SK-N-SH (cell line): ENCODE measurements at regions not wholly inside any gene's neighbourhood (a gene's known extent, or its start where the extent isn't known, plus 50 kb on each side); places are given as distances from the start of the nearest gene placed in this dataset.

Source experiments
- CTCF ChIA-PET: fragments of 300-600, 350-600 bp; formaldehyde crosslinking; extraction: SDS; loops from one replicate; lab custom pipeline; 2021; lab: Yijun Ruan, JAX
- POLR2A ChIA-PET: fragments of 350-600 bp; sonication (Branson Sonifier 250); formaldehyde crosslinking; extraction: SDS; loops from one replicate; lab custom pipeline; 2020; ENCODE audit warnings: antibody characterized with exemption, inconsistent platforms; lab: Yijun Ruan, JAX
- DNase-seq: peaks from one replicate; pipeline ENCODE4 v3.0.0; 2012
- H2AFZ ChIP-seq: fragments of 200-600 bp; sonication (generic); 2 replicates; pipeline ENCODE4 v1.8.1; 2016; ENCODE audit warnings: antibody characterized with exemption, mild to moderate bottlenecking, low read depth
- H3F3A ChIP-seq: fragments of 200-600 bp; sonication (generic); replicated peaks from 2 replicates; pipeline ENCODE3; 2016; ENCODE audit warnings: antibody characterized with exemption, mild to moderate bottlenecking; ENCODE audit not compliant: insufficient read depth
- H3K27ac ChIP-seq, 2 experiments: fragments of 200-500 bp in 1 of 2; fragments of 200-600 bp in 1 of 2; sonication (Bioruptor generic) in 1 of 2; sonication (generic), shearing (Covaris generic) in 1 of 2; 2 replicates each; pipeline versions ENCODE4 v1.5.1 to v1.6.1; 2014 to 2016; ENCODE audit warnings: low read depth in 2 of 2, inconsistent platforms in 1 of 2, low read length in 1 of 2, mild to moderate bottlenecking in 1 of 2, mixed read lengths in 1 of 2
- H3K27me3 ChIP-seq: fragments of 200-600 bp; sonication (generic), shearing (Covaris generic); 2 replicates; pipeline ENCODE4 v1.6.1; 2016; ENCODE audit warnings: mixed run types; ENCODE audit not compliant: insufficient read depth
- H3K36me3 ChIP-seq, 2 experiments: fragments of 200-500 bp in 1 of 2; fragments of 200-600 bp in 1 of 2; sonication (Bioruptor generic) in 1 of 2; sonication (generic) in 1 of 2; replicated peaks in 1 of 2; 2 replicates each; pipeline versions ENCODE3 to v1.5.1; 2014 to 2016; ENCODE audit warnings: low read length in 1 of 2, mild to moderate bottlenecking in 1 of 2; ENCODE audit not compliant: insufficient read depth in 2 of 2, control insufficient read depth in 1 of 2
- H3K4me1 ChIP-seq, 2 experiments: fragments of 200-500 bp in 1 of 2; fragments of 200-600 bp in 1 of 2; sonication (Bioruptor generic) in 1 of 2; sonication (generic), shearing (Covaris generic) in 1 of 2; 2 replicates each; pipeline versions ENCODE4 v1.5.1 to v1.6.1; 2014 to 2016; ENCODE audit warnings: low read depth in 1 of 2, low read length in 1 of 2, mixed run types in 1 of 2; ENCODE audit not compliant: insufficient read depth in 2 of 2, control insufficient read depth in 1 of 2
- H3K4me2 ChIP-seq: fragments of 200-600 bp; sonication (generic), shearing (Covaris generic); 2 replicates; pipeline ENCODE4 v1.6.1; 2017; ENCODE audit warnings: mixed run types
- H3K4me3 ChIP-seq, 2 experiments: fragments of 200-500 bp in 1 of 2; fragments of 200-600 bp in 1 of 2; sonication (Bioruptor generic) in 1 of 2; sonication (generic), shearing (Covaris generic) in 1 of 2; 2 replicates each; pipeline versions ENCODE4 v1.5.1 to v1.8.1; 2014 to 2016; ENCODE audit warnings: low read depth in 2 of 2, inconsistent platforms in 1 of 2, low read length in 1 of 2, mild to moderate bottlenecking in 1 of 2, mixed read lengths in 1 of 2, moderate library complexity in 1 of 2
- H3K79me2 ChIP-seq: fragments of 200-600 bp; sonication (generic); 2 replicates; pipeline ENCODE4 v1.8.1; 2017; ENCODE audit warnings: mild to moderate bottlenecking; ENCODE audit not compliant: insufficient read depth
- H3K9ac ChIP-seq: fragments of 200-600 bp; sonication (generic); 2 replicates; pipeline ENCODE4 v1.6.1; 2017; ENCODE audit warnings: mixed run types
- H3K9me2 ChIP-seq: fragments of 200-600 bp; sonication (generic); 2 replicates; pipeline ENCODE4 v1.6.1; 2017; ENCODE audit warnings: mixed run types
- H3K9me3 ChIP-seq: fragments of 200-600 bp; sonication (generic); 2 replicates; pipeline ENCODE4 v1.6.1; 2017; ENCODE audit warnings: mixed run types, mild to moderate bottlenecking, moderate library complexity
- H4K20me1 ChIP-seq: fragments of 200-600 bp; sonication (generic); 2 replicates; pipeline ENCODE4 v1.6.1; 2017; ENCODE audit warnings: mild to moderate bottlenecking, mixed run types; ENCODE audit not compliant: insufficient read depth
- CHD2 ChIP-seq: fragments of 150-350 bp; IDR thresholded peaks from 2 replicates; pipeline ENCODE4 v1.6.1; 2018; ENCODE audit warnings: low read length; ENCODE audit not compliant: partially characterized antibody
- CTCF ChIP-seq: fragments of 200-600 bp; sonication (generic); IDR thresholded peaks from 2 replicates; pipeline ENCODE4 v1.6.1; 2017; ENCODE audit warnings: antibody characterized with exemption, mild to moderate bottlenecking, moderate library complexity
- EZH2phosphoT487 ChIP-seq: fragments of 200-600 bp; sonication (generic); IDR thresholded peaks from 2 replicates; pipeline ENCODE4 v1.6.1; 2017; ENCODE audit warnings: low read depth, mixed run types, mild to moderate bottlenecking, antibody characterized with exemption, moderate library complexity, borderline replicate concordance
- FOXJ3 ChIP-seq: sonication (generic); formaldehyde crosslinking; IDR thresholded peaks from 2 replicates; pipeline ENCODE4 v1.5.1; 2020; ENCODE audit warnings: mild to moderate bottlenecking, missing genetic modification reagents
- FOXM1 ChIP-seq: IDR thresholded peaks from 2 replicates; pipeline ENCODE4 v1.4.0; 2012; ENCODE audit warnings: low read depth, mild to moderate bottlenecking
- GATA2 ChIP-seq: sonication (generic); formaldehyde crosslinking; IDR thresholded peaks from 2 replicates; pipeline ENCODE4 v1.5.0; 2020; ENCODE audit warnings: mild to moderate bottlenecking, missing genetic modification reagents
- NRF1 ChIP-seq: IDR thresholded peaks from 2 replicates; pipeline ENCODE4 v1.6.1; 2012; ENCODE audit warnings: low read depth, mild to moderate bottlenecking, low read length
- RAD21 ChIP-seq: IDR thresholded peaks from 2 replicates; pipeline ENCODE4 v1.6.1; 2012; ENCODE audit warnings: mild to moderate bottlenecking, low read length
- RFX5 ChIP-seq: IDR thresholded peaks from 2 replicates; pipeline ENCODE4 v1.6.1; 2012; ENCODE audit warnings: mild to moderate bottlenecking, improper control_type of control experiment, low read length
- TCF12 ChIP-seq: IDR thresholded peaks from 2 replicates; pipeline ENCODE4 v1.4.0; 2012
- TEAD4 ChIP-seq: IDR thresholded peaks from 2 replicates; pipeline ENCODE4 v1.4.0; 2012; ENCODE audit warnings: mild to moderate bottlenecking, borderline replicate concordance; ENCODE audit not compliant: insufficient read depth
- USF2 ChIP-seq: fragments of 150-350 bp; IDR thresholded peaks from 2 replicates; pipeline ENCODE4 v1.6.1; 2017; ENCODE audit warnings: antibody characterized with exemption, low read length, low read depth, borderline replicate concordance
- YY1 ChIP-seq: IDR thresholded peaks from 2 replicates; pipeline ENCODE4 v1.4.0; 2012; ENCODE audit warnings: low read depth, mild to moderate bottlenecking
- TF ChIP-seq, protein P1 (sequence below): IDR thresholded peaks from 2 replicates; pipeline ENCODE4 v1.4.0; 2012; ENCODE audit warnings: low read depth, borderline replicate concordance
- TF ChIP-seq, protein P2 (sequence below): IDR thresholded peaks from 2 replicates; pipeline ENCODE4 v1.4.0; 2012; ENCODE audit warnings: low read depth
- TF ChIP-seq, protein P3 (sequence below): IDR thresholded peaks from 2 replicates; pipeline ENCODE4 v1.4.0; 2012; ENCODE audit warnings: low read depth, borderline replicate concordance
- TF ChIP-seq, protein P4 (sequence below): IDR thresholded peaks from 2 replicates; pipeline ENCODE4; 2012

DNA sequence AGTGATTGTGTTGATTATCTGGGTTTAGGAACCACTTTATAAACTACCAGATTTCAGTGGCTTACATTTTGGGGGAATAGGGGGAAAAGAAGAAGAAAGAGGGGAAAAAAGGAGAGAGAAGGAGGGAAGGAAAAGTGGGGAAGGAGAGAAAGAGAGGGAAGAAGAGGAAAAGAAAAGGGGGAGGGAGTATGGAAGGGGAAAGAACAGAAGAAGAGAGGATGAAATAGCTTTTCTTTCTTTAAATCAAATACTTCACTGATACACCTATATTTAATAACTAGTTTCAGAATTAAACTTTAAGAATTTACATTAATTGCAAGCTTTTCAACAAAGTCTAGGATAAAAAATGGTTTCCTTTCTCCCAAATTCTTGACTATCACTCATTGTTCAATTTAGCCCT, 289.6 kb downstream of the SDHAF3 start:
- Histone ChIP-seq H4K20me1 (no peaks in the 10 kb centered on the region), H3K27ac (no peak overlapping the region), H3K36me3 (no peaks in the 10 kb centered on the region), H3K9ac (no peak overlapping the region), H3K27me3 (no peaks in the 10 kb centered on the region), H3K4me1 (no peaks in the 10 kb centered on the region), H2AFZ (no peak overlapping the region), H3K4me3 (no peak overlapping the region), H3F3A (no peaks in the 10 kb centered on the region), H3K9me3 (no peaks in the 10 kb centered on the region), H3K79me2 (no peaks in the 10 kb centered on the region), H3K4me2 (no peak overlapping the region), H3K9me2 (0 out of 2 replicates have a peak, but pooled peaks cover 5% of the 10 kb centered on the region)
- TF ChIP-seq CHD2 = no peak
- TF ChIP-seq, protein P1, sequence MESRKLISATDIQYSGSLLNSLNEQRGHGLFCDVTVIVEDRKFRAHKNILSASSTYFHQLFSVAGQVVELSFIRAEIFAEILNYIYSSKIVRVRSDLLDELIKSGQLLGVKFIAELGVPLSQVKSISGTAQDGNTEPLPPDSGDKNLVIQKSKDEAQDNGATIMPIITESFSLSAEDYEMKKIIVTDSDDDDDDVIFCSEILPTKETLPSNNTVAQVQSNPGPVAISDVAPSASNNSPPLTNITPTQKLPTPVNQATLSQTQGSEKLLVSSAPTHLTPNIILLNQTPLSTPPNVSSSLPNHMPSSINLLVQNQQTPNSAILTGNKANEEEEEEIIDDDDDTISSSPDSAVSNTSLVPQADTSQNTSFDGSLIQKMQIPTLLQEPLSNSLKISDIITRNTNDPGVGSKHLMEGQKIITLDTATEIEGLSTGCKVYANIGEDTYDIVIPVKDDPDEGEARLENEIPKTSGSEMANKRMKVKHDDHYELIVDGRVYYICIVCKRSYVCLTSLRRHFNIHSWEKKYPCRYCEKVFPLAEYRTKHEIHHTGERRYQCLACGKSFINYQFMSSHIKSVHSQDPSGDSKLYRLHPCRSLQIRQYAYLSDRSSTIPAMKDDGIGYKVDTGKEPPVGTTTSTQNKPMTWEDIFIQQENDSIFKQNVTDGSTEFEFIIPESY = no peak
- TF ChIP-seq RFX5 = no peak
- TF ChIP-seq, protein P2, sequence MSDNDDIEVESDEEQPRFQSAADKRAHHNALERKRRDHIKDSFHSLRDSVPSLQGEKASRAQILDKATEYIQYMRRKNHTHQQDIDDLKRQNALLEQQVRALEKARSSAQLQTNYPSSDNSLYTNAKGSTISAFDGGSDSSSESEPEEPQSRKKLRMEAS = no peak
- TF ChIP-seq, protein P3, sequence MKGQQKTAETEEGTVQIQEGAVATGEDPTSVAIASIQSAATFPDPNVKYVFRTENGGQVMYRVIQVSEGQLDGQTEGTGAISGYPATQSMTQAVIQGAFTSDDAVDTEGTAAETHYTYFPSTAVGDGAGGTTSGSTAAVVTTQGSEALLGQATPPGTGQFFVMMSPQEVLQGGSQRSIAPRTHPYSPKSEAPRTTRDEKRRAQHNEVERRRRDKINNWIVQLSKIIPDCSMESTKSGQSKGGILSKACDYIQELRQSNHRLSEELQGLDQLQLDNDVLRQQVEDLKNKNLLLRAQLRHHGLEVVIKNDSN = no peak
- TF ChIP-seq CTCF = no peak
- no peak for TF ChIP-seq GATA2 (CRISPR knock-in tag)
- no peak for TF ChIP-seq NRF1
- TF ChIP-seq FOXM1 = no peak
- TF ChIP-seq, protein P4, sequence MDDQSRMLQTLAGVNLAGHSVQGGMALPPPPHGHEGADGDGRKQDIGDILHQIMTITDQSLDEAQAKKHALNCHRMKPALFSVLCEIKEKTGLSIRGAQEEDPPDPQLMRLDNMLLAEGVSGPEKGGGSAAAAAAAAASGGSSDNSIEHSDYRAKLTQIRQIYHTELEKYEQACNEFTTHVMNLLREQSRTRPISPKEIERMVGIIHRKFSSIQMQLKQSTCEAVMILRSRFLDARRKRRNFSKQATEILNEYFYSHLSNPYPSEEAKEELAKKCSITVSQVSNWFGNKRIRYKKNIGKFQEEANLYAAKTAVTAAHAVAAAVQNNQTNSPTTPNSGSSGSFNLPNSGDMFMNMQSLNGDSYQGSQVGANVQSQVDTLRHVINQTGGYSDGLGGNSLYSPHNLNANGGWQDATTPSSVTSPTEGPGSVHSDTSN = no peak
- no peak for TF ChIP-seq YY1
- TF ChIP-seq USF2 = no peak
- no peak for TF ChIP-seq EZH2phosphoT487
- TF ChIP-seq FOXJ3 (CRISPR knock-in tag) = no peak
- TF ChIP-seq TCF12 = no peak
- no peak for TF ChIP-seq TEAD4
- TF ChIP-seq RAD21 = no peak
- POLR2A ChIA-PET = no interaction called here
- no peak for DNase-seq
- CTCF ChIA-PET = no interaction called here
